ENCODE measurements at regions not wholly inside any gene's neighbourhood (a gene's known extent, or its start where the extent isn't known, plus 50 kb on each side); places are given as distances from the start of the nearest gene placed in this dataset.

GRCh38 chr4:86521373-86521969 lies 72.6 kb upstream of the PTPN13 start:
- Histone ChIP-seq H2AFZ (ENCODE audit: low read depth, low read length) (no peak overlapping the region), H3K4me1 (replicated peaks in 1 of 2; ENCODE audit: control insufficient read depth in 2 of 2, insufficient read depth in 2 of 2, low read length in 2 of 2) (no peaks in the 10 kb centered on the region), H3K4me2 (ENCODE audit: insufficient read depth, low read length) (no peak overlapping the region), H3K9ac (ENCODE audit: insufficient read depth in 1 of 2, low read depth in 2 of 2, low read length in 2 of 2) (no peak overlapping the region), H3K27ac (ENCODE audit: extremely low read depth, low read depth, low read length) (no peak overlapping the region), H3K4me3 (no peak overlapping the region), H4K20me1 (replicated peaks; ENCODE audit: control insufficient read depth, insufficient read depth, low read length) (no peaks in the 10 kb centered on the region), H3K9me3 (replicated peaks; ENCODE audit: control insufficient read depth, insufficient read depth, low read depth, low read length) (no peaks in the 10 kb centered on the region), H3K36me3 (ENCODE audit: control insufficient read depth, insufficient read depth, low read length) (no peaks in the 10 kb centered on the region), H3K9me1 (ENCODE audit: control insufficient read depth, insufficient read depth, low read length) (no peaks in the 10 kb centered on the region), H3K27me3 (ENCODE audit: control insufficient read depth in 2 of 2, insufficient read depth in 2 of 2, low read length in 2 of 2) (no peaks in the 10 kb centered on the region), H3K79me2 (ENCODE audit: control insufficient read depth, insufficient read depth, low read length) (no peaks in the 10 kb centered on the region)
- 0% methylated on average over 3 of the region's 3 CpGs for WGBS (ENCODE audit: insufficient coverage, low coverage, missing lambda C conversion rate)
- no TSS peak for BruUV-seq (replicated peaks)
- ATAC-seq (no peak), DNase-seq (ENCODE audit: extremely low read depth in 1 of 4, low spot score in 3 of 4) (no peak), FAIRE-seq (no peak)
- ChIA-PET CTCF (ENCODE audit: low intra/inter-chr PET ratio) (no interaction called here), POLR2A (interaction anchor here (0.8 kb wide), 1 partner anchor 66 kb away, joined by 5 read pairs; no protein-coding TSS in a partner anchor)
- TF ChIP-seq ZNF778 (CRISPR knock-in tag; IDR thresholded peaks at IDR 0.05), result no peak
- no peak for TF ChIP-seq RNF2 (IDR thresholded peaks at IDR 0.05)
- TF ChIP-seq XRCC3 (IDR thresholded peaks at IDR 0.05), result no peak
- no peak for TF ChIP-seq PCBP2 (IDR thresholded peaks at IDR 0.05; ENCODE audit: low read depth, low read length, poor library complexity, severe bottlenecking)
- intact Hi-C loops (cut with micrococcal nuclease), result no loop called here
- in situ Hi-C loops (cut with MboI), result loop anchor here (25.0 kb wide), 1 partner anchor 591 kb away; no protein-coding TSS in a partner anchor

- Histone ChIP-seq H3K79me2 (ENCODE audit: control insufficient read depth, insufficient read depth, low read length) (no peaks in the 10 kb centered on the region), H3K9me1 (ENCODE audit: control insufficient read depth, insufficient read depth, low read length) (no peaks in the 10 kb centered on the region), H3K27me3 (ENCODE audit: control insufficient read depth in 2 of 2, insufficient read depth in 2 of 2, low read length in 2 of 2) (no peaks in the 10 kb centered on the region), H2AFZ (ENCODE audit: low read depth, low read length) (no peak overlapping the region), H3K4me2 (ENCODE audit: insufficient read depth, low read length) (no peak overlapping the region), H3K27ac (ENCODE audit: extremely low read depth, low read depth, low read length) (no peak overlapping the region), H3K4me1 (replicated peaks in 1 of 2; ENCODE audit: control insufficient read depth in 2 of 2, insufficient read depth in 2 of 2, low read length in 2 of 2) (no peaks in the 10 kb centered on the region), H3K36me3 (ENCODE audit: control insufficient read depth, insufficient read depth, low read length) (no peaks in the 10 kb centered on the region), H3K9ac (ENCODE audit: insufficient read depth in 1 of 2, low read depth in 2 of 2, low read length in 2 of 2) (no peak overlapping the region), H3K4me3 (no peak overlapping the region), H3K9me3 (replicated peaks; ENCODE audit: control insufficient read depth, insufficient read depth, low read depth, low read length) (no peaks in the 10 kb centered on the region), H4K20me1 (replicated peaks; ENCODE audit: control insufficient read depth, insufficient read depth, low read length) (no peaks in the 10 kb centered on the region)
- no peak for ATAC-seq
- FAIRE-seq, result no peak
- TF ChIP-seq STAG1 (CRISPR knock-in tag; IDR thresholded peaks at IDR 0.05; ENCODE audit: borderline replicate concordance) (no peak), CTCF (IDR thresholded peaks at IDR 0.05 in 2 of 3, conservative IDR thresholded peaks at IDR 0.05 in 1 of 3; ENCODE audit: insufficient read depth in 2 of 3, low read depth in 1 of 3, low read length in 3 of 3) (peak in 1 of 3 experiments; percentile 16; a peak in 1 of 6 replicates), ZNF282 (CRISPR knock-in tag; IDR thresholded peaks at IDR 0.05) (no peak), XRCC3 (IDR thresholded peaks at IDR 0.05) (no peak)
- CTCF ChIA-PET (ENCODE audit: low intra/inter-chr PET ratio), result interaction anchor here (0.6 kb wide), 1 partner anchor 374 kb away, joined by 3 read pairs; no protein-coding TSS in a partner anchor
- WGBS (ENCODE audit: insufficient coverage, low coverage, missing lambda C conversion rate), result 0% methylated on average over 4 of the region's 4 CpGs
- no peak for DNase-seq (ENCODE audit: extremely low read depth in 1 of 4, low spot score in 3 of 4)
- POLR2A ChIA-PET, result interaction anchor here (0.8 kb wide), 1 partner anchor 67 kb away, joined by 5 read pairs; no protein-coding TSS in a partner anchor
- in situ Hi-C loops (cut with MboI), result loop anchor here (25.0 kb wide), 1 partner anchor 590 kb away; no protein-coding TSS in a partner anchor
- no TSS peak for BruUV-seq (replicated peaks)
- intact Hi-C loops (cut with micrococcal nuclease), result no loop called here
Measured at GRCh38 chr4:86522349-86522748, 71.8 kb upstream of the PTPN13 start.

Measured in K562 (cell line).